ENCODE measurements at regions not wholly inside any gene's neighbourhood (a gene's known extent, or its start where the extent isn't known, plus 50 kb on each side); places are given as distances from the start of the nearest gene placed in this dataset.

DNA sequence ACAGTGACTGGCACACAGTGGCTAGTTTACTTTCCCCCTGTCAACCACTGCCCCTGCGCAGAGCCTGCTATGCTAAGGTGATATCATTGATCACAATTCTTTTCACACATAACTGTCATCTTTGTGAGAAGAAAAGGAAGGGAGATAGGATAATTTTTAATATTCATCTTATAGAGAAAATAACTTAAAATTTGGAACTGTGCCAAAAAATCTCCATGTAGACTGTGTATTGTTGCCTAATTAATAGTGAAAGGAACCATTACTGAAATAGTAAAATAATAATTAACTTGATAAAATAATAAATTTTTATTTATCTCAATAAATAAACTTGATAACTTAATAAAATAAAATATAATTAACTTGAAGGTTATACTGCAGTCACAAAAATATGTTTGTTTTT, 1069.4 kb downstream of the C4orf33 start:
- DNase-seq (ENCODE audit: low read depth, low spot score): no peak

GRCh38 chr4:130172156-130172555, 1076.2 kb downstream of the C4orf33 start:
- peak; percentile 7 for DNase-seq (ENCODE audit: low read depth, low spot score)

GRCh38 chr4:130178106-130178505, 1082.2 kb downstream of the C4orf33 start:
- DNase-seq (ENCODE audit: low read depth, low spot score): no peak

DNA sequence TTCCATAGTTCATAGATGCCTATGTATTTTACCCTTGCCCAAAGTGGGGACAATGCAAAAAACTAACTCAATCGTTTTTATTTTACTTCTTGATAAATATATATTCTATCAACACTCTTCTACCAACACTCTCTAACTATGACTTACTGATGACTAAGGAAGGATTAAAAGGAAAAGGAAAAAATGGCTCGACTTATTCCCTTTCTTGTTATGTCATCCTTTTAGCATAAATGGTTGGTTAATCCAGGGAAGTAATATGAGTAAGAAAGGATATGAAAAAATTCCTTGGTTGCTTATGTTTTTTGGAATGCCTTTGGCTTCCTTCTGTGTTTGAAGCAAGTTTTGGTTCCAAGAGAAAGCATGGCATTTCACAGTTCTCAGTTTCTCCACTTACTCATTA, 1087.1 kb downstream of the C4orf33 start:
- DNase-seq (ENCODE audit: low read depth, low spot score): no peak

DNA sequence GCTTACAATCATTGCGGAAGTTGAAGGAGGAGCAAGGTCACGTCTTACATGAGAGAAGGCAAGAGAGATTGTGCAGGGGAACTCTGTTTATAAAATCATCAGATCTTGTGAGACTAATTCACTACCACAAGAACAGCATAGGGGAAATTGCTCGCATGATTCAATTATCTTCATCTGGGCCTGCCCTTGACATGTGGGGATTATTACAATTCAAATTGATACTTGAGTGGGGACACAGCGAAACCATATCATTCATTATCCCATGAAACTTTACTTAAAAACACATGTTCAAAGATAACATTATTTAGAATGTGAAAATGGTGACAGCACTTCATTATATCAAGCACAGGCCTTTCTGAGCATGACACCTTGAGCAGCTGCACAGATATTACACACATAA, 1087.8 kb downstream of the C4orf33 start:
- no peak for DNase-seq (ENCODE audit: low read depth, low spot score)

DNA sequence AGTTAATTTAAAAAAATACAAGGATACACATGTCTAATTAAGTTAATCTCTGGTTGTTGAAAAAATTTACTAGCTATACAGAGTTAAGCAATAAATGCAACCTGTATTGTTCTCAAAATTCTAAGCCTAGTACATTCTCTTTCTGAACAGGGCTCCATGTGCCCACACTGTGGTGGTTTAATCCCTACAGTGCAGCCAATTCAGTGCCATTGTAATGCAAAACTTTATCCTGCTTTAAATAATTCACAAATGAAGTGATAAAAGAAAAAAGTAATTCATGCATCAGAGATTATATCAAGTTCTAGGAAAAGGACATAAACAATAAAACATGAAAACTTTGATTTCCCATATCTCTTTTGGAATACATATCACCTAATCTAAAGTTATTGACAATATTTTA, 1089.2 kb downstream of the C4orf33 start:
- DNase-seq (ENCODE audit: low read depth, low spot score): no peak

GRCh38 chr4:130186931-130187330, 1091.0 kb downstream of the C4orf33 start:
- no peak for DNase-seq (ENCODE audit: low read depth, low spot score)

- DNase-seq (ENCODE audit: low read depth, low spot score): no peak
Measured at GRCh38 chr4:130187587-130187986, 1091.6 kb downstream of the C4orf33 start.

DNA sequence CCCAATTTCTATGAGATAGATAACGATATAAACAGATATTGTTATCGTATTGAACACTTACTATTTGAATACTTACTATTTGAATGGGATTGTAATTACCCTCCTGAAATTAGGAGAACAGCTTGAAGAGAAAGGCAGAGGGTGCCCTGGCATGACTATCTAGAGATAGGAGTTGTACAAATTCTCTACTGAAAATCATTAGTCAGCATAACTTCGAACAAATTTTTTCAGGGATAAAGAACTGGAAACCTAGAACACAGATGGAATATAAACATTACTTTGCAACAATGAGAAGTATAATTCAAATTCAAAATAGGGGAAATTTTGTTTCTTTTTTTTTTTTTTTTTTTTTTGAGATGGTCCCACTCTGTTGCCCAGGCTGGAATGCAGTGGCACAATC, 1096.8 kb downstream of the C4orf33 start:
- no peak for DNase-seq (ENCODE audit: low read depth, low spot score)

- DNase-seq (ENCODE audit: low read depth, low spot score): no peak
Measured at GRCh38 chr4:130197946-130198345, 1102.0 kb downstream of the C4orf33 start.

DNA sequence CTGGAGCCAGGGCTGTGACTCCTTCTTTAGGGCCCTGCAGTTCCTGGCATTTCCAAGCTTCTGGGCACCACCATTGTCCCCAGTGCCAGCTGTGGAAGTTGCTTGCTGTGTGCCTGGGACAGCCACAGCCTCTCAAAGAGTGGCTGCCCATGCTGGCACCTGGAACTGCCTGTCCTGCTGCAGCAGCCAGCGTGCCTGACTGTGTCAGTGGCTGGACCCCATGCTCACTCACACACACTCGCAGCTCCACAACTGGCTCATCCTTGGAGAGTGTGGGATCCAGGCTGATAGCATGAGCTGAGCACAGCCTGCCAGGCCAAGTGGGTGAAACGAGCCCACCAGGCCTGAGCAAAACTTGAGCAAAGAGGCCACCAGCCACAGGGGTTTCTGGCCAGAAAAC, 1107.6 kb downstream of the C4orf33 start:
- no peak for DNase-seq (ENCODE audit: low read depth, low spot score)

DNA sequence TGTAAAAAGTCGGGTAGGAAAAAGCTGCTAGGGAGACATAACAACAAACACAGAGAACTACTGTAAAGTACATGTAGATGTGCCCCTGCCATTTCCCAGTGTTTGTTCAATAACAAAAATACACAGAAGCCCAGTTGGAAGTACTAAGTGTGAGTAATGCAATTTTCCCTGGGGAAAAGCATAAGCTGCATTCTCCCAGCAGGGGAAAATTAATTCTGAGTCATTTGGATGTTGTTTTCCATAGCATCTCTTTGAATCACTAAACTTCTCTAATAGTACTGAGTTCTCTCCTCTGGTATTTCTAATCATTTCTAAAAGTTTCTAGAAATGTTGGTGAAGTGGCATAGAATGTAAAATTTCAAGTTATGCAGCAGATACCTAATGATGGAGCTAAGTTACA, 1114.9 kb downstream of the C4orf33 start:
- peak; percentile 73 for DNase-seq (ENCODE audit: low read depth, low spot score)

DNA sequence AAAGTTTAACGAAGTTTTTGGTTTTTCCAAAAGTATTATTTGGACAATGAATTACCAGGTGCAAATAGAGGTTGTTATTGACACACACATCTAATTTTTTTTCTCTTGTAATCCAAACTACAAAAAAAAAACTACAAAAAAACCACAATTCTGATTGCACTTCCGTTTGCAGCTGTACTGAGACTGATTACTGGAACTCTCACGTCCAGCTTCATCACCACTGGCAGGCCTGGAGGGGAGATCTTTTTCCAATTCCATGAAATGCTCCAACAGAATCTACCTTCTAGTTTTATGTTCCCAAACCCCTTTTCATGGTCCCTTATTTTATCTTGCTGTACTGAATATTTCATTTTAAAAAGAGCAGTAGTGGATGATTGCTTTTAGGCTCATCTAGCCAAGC, 1118.3 kb downstream of the C4orf33 start:
- DNase-seq (ENCODE audit: low read depth, low spot score): no peak

- DNase-seq (ENCODE audit: low read depth, low spot score): no peak
Measured at GRCh38 chr4:130233377-130234047, 1137.6 kb downstream of the C4orf33 start.

DNA sequence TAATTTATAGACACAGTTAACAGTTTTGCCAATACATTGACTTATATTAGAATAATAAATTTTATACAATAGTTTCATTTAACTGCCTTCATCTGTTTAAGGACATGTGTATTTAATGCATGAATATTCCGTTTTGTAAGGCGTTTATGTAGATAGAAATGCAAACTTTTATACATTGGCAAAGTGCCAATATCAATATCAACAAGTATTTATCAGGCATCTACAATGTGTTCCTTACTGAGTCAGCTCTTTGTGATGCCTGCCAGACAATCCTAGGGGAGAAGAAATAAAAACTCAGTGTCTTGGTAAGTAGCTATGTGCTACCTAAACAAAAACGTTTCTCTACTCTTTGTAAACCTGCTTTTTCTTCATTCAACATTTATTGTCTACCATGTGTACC, 1142.2 kb downstream of the C4orf33 start:
- peak; percentile 4 for DNase-seq (ENCODE audit: low read depth, low spot score)

DNA sequence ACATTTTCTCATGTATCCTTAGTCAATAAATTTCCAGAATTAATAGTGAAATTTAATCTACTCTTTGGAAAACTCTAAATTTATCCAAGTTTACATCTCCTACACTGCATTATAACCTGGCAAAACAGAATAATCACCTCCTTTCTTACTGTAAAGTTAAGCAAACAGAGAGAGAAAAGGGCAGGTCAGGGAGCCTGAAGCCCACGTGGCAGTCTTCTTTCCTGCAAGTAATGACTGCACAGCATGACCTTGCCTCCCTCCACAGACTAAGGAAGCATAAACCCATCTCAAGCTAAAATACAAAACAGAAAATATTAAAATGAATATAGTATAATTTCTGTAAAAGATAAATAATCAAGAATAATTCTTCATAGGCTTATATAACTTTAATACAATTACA, 1153.0 kb downstream of the C4orf33 start:
- no peak for DNase-seq (ENCODE audit: low read depth, low spot score)

GRCh38 chr4:130257271-130257670, 1161.3 kb downstream of the C4orf33 start:
- DNase-seq (ENCODE audit: low read depth, low spot score): no peak

- DNase-seq (ENCODE audit: low read depth, low spot score): no peak
Measured at GRCh38 chr4:130266814-130267213, 1170.9 kb downstream of the C4orf33 start.

DNA sequence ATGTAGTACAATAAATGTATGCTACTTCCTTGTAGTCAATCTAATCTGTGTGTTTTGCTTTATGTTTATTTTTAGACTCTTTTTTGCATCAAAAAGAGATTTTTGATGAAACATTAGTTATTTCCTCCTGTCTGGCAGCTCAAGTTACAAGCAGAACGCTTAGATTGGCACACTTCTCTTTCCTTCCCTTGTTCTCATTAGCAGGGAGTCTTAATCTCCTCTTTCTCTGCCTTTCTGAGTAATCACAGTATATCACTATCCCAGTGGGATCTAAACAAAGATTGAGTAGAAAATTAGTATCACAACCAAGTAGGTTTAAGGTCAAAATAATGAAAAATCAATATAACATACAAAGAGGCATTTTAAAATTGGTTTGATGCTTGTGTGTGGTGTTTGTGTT, 1192.6 kb downstream of the C4orf33 start:
- DNase-seq (ENCODE audit: low read depth, low spot score): no peak

GRCh38 chr4:130293692-130294091, 1197.7 kb downstream of the C4orf33 start:
- no peak for DNase-seq (ENCODE audit: low read depth, low spot score)

DNA sequence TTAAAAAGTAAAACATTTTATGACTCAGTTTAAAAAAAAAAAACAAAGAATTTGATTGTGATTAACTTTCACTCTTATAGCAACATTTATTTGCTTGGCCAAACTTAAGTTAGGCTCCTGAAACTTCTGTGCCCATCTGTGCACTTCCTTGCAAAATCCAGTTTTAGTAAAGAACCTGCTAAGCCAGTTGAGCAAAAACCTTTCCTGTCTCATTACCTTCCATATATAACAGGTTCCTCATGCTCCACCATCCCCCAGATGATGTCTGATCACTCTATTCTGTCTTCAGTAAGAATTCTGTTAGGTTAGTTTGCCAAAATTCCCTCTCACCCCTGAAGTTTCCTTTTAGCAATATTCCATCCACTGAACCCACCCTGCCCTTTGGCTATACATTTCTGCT, 1200.5 kb downstream of the C4orf33 start:
- DNase-seq (ENCODE audit: low read depth, low spot score): no peak

GRCh38 chr4:130306566-130306965, 1210.6 kb downstream of the C4orf33 start:
- no peak for DNase-seq (ENCODE audit: low read depth, low spot score)

- no peak for DNase-seq (ENCODE audit: low read depth, low spot score)
Measured at GRCh38 chr4:130309221-130309620, 1213.3 kb downstream of the C4orf33 start.

- no peak for DNase-seq (ENCODE audit: low read depth, low spot score)
Measured at GRCh38 chr4:130322439-130322838, 1226.5 kb downstream of the C4orf33 start.
